ENCODE measurements at regions not wholly inside any gene's neighbourhood (a gene's known extent, or its start where the extent isn't known, plus 50 kb on each side); places are given as distances from the start of the nearest gene placed in this dataset.

DNA sequence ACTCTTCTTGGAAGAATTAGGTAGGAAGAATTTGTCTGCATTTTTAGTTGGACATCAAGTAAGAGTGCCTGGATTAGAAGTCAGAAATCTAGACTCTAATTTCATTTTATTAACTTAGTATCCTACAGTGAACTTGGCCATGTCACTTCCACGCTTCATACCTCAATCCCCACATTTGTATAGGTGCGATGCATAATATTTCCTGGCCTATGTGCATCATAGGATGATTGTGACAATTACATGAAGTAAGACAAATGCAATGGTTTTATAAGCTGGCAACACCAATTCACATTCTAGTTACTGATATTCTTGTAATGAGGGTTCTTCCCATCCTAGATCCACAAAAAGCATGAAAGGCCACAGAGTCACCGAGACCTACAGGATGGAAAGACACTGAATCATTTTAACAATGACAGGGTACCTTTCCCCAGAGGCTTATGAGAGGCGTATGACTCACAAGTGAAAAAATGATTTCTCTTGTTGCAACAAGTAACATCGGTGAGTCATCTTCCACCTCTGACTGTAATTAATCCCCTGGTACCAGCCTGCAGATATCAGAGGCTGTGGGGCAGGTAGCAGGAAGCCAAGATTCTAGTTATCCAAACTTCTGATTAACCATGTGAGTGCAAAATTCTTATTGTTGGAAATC lies 56.0 kb upstream of the OR5AK2 start:
- DNase-seq (ENCODE audit: low spot score), result peak; percentile 12

DNA sequence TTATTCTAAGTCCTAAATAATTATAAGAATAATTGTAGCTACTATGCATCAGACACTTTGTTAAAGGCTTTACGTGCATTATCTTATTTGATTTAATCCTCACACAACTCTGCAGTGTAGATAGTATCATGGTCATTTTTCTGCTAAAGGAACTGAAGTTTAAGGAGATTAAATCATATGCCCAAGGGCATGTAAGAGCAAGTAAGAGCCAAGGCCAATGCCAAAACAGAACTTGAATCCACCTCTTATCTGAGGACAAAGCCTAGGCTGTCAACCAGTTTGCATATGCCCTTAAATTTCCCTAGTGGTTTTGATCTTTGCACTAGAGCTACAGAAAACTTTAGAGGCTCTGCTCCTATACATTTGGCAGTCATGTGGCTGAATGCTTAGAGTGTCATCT lies 65.6 kb upstream of the OR5AK2 start:
- DNase-seq (ENCODE audit: low spot score), result no peak

DNA sequence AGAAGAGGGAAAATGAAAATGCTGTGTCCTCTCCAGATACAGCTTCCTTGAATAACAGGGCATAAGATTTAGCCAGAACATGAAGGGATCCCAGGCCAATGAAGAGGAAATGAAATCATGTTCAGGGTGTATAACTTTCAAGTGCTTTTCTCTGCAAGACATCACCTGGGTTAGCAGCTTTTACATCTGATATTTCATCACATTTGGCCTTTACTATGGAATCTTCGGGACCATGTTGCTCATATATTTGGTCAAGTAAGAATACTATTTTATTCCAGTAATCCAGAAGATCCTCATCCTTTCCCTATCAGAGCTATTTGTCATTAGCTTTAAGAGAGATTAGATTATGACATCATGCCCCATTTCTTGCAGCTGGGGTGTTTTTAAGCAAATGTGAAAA lies 66.3 kb upstream of the OR5AK2 start:
- DNase-seq (ENCODE audit: low spot score), result no peak

- DNase-seq (ENCODE audit: low spot score), result no peak
Observed at GRCh38 chr11:56917708-56918400, 70.9 kb upstream of the OR5AK2 start.

DNA sequence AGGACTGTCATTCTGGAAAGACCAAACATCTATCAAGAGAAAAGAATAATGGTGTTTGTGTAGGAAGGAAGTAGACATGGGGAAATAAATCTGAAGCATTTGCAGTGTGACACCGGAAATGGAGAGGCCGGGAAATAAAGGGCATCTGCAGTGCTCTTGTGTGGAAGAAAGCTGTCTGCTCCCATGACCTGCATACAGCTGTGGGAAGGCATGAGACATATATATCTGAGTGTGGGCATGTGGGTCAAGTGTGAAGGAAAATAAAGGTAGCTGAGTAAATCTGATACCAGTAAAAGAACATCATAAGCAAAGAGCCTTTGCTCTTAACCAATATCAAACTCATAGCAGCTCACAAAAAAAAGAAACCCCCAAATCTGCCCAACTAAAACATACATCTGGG lies 72.1 kb upstream of the OR5AK2 start:
- no peak for DNase-seq (ENCODE audit: low spot score)

- DNase-seq (ENCODE audit: low spot score), result no peak
Observed at GRCh38 chr11:56916162-56916561, 72.6 kb upstream of the OR5AK2 start.

- no peak for DNase-seq (ENCODE audit: low spot score)
Observed at GRCh38 chr11:56911312-56911711, 77.4 kb upstream of the OR5AK2 start.

DNA sequence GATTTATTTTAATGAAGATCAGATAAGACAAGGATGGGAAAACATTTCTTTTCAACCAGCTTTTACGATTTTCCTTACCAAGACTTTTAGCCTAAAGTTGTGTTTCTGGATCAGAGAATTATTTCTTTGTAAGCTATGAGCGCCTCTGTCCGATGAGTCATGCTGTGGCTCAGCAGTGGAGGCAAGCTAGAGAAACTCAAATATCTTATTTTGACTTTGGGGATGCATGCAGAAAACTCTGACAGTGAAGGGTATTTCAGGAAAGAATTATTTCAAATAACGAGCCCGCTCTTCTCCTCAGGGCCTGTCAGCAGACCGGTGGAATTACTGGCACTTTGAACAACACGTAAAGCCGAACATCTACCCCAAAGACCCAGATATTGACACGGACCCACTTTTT lies 77.9 kb upstream of the OR5AK2 start:
- no peak for DNase-seq (ENCODE audit: low spot score)

DNA sequence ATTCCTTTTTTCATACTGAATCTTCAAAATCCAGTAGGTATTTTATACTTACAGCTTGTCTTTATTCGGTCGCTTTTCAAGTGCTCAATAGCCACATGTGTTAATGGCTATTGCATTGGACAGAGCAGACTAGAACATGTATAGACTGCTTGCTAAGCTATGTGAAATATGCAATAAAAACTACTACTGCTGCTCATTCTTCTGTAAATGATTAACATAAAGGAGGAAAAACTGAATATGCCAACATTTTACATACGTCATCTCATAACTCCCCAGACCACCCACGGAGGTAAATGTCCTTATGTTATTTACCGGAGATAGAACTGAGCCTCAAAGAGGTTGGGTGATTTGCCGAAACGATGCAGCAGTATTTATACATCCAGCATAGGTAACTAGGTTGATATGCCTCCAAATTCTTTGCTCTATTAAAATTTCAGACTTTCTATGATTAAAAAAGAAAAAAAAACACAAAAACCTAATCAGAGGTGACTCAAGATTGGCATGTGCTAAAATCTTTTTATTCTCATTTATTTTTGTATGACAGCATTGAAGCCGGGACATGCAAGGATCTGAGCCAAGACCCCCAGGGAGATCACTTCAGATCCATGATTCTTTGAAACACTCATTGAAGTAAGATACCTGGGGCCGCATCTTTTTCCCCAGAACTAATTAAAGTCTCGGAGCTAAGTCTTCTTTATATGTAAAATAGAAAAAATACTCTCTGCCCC lies 78.5 kb upstream of the OR5AK2 start:
- DNase-seq (ENCODE audit: low spot score), result no peak

GRCh38 chr11:56909563-56909962 lies 79.2 kb upstream of the OR5AK2 start:
- DNase-seq (ENCODE audit: low spot score), result no peak

DNA sequence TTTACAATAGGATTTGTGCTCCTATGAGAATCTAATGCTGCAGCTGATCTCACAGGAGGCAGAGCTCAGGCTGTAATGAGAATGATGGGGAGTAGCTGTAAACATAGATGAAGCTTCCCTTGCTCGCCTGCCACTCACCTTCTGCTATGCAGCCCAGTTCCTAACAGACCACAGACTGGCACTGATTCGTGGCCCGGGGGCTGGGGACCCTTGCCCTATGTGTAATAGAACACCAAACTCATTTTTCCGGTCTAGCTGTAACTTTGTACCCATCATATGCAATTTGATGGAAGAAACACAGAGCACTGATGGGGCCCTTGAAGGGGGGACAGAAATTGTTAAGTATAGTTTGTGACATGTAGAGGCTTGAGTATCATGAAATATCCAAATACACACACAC lies 79.6 kb upstream of the OR5AK2 start:
- DNase-seq (ENCODE audit: low spot score), result no peak

DNA sequence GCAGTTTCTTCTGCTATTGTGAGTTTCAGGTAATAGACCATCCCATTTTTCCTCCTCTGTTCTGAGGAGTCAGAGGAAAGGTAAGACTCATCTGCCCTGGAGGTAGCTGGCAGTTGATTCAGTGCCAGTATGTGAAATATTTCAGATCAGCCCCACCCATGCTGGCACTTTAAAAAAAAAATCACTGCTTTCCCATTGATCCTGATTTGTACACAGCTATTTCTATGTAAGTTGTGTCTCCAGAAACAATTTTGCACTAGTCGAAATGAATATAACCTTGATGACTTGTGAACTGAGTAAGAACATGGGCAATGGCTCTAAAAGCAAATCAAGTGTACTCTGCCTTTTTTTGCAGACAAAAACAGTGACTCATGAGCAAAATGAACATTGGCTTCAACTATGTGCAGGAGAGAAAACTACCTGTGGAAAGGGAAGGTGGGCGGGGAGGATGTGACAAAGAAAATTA lies 82.0 kb upstream of the OR5AK2 start:
- no peak for DNase-seq (ENCODE audit: low spot score)

DNA sequence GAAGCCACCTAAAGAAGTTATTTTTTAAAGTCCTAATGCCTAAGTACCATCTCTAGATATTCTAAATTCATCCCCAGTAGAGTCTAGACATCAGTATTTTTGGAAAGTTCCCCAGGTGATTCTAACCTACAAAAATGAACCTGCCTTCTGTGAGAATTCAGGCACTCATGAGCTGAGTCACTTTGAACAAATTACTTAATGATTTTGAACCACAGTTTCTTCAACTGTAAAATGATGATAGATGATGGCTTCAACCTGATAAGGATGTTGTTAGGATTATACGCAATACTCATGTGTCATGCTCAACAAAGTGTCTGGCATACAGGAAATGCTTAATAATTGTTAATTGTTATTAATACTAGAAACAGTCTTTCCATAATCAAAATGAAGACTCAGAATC lies 82.8 kb upstream of the OR5AK2 start:
- no peak for DNase-seq (ENCODE audit: low spot score)

DNA sequence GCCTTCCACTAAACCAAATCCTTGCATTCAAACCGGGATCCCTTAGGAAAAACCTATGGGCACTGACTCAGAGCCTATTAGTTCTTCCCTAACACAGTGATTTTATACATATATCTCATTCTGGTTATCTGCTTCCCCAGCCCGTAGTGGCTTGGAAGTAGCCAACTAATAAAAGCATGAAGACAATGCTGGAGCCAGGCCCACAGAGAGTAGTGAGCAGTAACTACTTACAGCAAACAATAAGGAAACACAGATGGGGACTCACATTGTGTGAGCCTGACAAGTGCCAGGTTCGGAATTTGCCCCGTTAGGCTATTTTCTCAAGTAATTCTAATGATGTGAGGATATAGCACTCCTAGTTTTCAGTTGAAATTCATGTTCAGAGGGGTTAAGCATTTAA lies 83.3 kb upstream of the OR5AK2 start:
- no peak for DNase-seq (ENCODE audit: low spot score)

DNA sequence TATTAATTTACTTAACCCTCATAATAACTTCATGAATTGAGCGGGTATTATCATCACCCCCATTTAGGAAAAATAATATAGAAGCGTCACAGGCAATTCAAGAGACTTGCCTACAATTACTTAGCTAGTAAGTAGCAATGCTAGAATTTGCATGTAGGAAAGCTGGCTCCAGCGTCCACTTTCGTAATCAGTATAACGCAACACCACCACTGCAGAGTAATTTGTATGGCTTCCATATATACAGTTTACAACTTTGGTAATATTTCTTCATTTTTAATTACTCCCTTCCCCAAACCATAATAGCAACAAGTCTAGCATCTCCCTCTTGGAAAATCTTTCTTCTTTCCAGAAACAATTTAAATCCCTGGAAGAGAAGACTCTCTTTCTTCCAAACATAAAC lies 89.9 kb upstream of the OR5AK2 start:
- DNase-seq (ENCODE audit: low spot score), result no peak

DNA sequence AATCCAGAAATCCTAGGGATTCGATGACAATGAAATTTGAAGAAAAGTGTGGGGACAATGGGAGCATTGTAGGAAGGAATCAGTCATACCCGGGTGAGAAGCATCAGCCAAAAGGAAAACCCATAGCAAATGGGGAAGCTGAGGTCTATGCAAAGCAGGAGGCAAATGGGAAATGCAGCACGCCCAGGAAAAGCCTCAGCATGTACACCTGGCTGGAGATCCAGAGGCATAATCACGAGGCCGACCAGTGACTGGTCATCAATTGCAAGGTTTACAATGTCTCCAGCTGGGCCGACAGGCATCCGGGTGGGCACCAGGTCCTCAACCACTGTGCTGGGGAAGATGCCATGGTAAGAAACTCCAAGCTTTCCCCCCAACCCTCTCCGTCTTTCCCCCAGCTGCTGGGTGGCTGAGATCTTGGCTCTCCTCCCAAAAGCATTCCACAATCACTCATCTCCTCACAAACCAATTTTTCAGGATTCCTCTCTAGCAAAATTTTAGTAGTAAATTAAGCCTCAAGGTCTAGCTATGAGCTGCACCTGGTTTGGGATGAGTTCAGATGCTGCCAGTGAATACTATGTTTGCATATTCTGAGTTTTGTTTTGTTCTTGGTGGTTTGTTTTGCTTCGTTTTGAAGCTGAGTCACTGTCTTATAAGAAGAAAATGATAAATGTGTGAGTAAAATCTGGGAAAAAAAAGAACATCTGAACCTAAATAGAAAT lies 98.0 kb upstream of the OR5AK2 start:
- no peak for DNase-seq (ENCODE audit: low spot score)

DNA sequence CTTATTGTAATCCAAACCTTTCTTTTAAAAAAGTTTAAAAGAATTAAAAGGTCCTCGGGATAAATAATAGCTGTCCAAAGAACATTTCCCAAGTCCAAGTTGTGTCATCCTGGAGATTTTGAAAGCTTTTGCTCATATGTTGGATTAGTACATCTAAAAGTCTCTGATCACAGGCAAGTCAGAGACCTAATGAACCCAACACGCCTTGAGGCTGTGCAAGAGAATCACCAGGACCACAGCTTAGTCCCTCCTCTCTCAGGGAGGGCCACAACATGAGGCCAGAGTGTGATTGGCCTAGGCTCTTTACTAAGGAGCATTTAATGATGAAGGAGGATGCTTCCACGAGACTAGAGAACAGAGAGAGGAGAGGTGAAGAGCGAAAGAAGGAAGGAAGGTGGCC lies 98.7 kb upstream of the OR5AK2 start:
- DNase-seq (ENCODE audit: low spot score), result no peak

GRCh38 chr11:56887940-56888339 lies 100.8 kb upstream of the OR5AK2 start:
- DNase-seq (ENCODE audit: low spot score), result no peak

DNA sequence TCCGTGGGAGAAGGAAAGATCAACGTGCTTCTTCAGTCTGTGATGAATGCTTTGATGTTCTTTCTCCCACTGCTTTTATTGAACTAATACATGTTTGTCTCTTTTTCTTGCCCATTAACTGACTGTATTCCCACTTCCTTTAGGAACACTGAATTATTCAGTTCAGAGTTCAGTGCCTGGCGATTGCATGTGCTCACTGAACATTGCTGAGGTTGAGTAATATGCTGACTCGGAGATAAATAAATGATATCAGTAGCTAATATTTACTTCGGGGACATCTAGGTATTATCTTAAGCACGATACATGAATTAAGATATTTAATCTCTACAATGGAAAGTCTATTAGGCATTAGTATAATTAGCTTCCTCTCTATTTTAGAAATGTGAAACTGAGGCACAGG lies 102.3 kb upstream of the OR5AK2 start:
- no peak for DNase-seq (ENCODE audit: low spot score)

DNA sequence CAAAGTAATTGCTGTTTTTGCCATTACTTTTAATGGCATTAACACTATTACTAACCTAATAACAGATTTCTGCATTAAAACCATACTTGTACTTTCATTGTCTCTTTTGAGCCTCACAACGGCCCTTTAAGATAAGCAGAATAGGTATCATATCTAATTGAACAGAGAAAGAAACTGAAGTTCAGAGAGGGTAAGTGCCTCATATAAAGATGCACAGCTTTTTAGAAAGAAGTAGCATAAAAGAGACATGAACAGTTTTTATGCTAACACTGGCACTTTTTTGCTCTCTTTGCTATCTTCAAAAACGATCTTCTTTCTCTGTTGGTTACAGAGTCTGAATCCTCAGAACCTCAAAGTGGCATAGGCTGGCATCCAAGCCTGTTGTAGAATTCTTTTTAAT lies 102.9 kb upstream of the OR5AK2 start:
- DNase-seq (ENCODE audit: low spot score), result no peak

- no peak for DNase-seq (ENCODE audit: low spot score)
Observed at GRCh38 chr11:56885177-56885576, 103.5 kb upstream of the OR5AK2 start.

DNA sequence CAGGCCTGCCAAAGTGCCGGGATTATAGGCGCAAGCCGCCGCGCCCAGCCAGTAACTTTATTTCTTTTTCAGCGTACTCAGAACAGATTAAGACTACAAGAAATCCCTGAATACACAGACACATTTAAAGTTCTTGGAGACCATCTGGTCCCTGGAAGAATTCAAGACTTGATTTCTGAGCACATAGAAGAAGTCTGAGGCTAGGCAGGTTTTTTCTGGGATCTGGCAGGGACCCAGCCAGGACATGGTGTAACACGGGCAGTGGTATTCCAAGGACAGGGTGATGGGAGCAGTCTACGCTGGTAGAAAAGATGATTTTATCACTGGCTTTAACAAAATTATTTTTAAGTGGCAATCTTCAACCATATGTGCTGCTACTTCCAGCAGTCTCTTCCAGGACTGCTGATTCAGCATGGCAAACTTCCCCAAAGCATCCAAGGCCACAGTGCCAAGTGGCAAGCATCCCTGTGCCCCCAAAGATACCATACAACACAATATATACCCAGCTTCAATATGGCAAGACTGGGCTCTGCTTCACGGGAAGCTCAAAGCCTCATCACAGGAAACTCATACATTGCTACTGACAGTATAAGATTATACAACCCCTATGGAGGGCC lies 105.2 kb upstream of the OR5AK2 start:
- DNase-seq (ENCODE audit: low spot score), result no peak

Data from AG20443 (cell line).